ENCODE measurements at regions not wholly inside any gene's neighbourhood (a gene's known extent, or its start where the extent isn't known, plus 50 kb on each side); places are given as distances from the start of the nearest gene placed in this dataset.

GRCh38 chr1:187091666-187092065 lies 262.9 kb downstream of the PLA2G4A start:
- DNase-seq, result no peak

DNA sequence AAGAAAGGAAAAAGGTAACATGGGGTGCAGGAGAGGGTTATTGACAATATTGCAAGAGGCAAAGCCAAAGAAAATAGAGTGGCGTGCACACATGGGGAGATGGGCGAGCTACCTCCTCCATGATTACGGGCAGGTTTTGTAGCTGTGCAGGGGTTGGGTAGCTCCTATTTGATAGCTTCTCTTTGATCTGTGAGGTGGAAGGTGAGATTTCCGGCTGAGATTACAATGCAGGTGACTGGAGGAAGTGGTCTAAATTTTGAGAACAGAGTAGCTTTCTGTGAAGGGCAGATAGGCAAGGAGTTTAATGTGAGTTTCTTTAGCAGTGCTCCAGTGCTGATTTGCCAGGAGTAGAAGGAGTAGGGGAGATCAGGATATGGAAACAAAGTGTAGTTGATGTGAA lies 263.4 kb downstream of the PLA2G4A start:
- no peak for DNase-seq

GRCh38 chr1:187096689-187097088 lies 267.9 kb downstream of the PLA2G4A start:
- DNase-seq, result no peak

DNA sequence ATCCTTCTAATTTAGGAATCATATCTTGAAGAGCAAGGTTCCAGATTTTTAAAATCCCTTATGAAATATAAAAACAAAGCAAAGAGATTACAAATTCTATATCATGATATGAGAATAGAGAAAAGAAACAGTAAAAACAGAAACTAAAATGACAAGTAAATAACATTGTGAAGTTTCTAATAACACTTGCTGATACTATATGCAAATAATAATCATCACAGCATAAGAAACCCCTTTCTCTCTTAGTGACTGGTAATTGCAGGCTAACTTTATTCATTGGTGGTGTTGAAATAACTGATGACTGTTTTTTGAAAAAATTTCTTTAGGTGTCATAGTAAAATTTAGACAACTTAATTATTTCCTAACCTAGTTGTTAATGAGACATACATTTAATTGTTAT lies 281.6 kb downstream of the PLA2G4A start:
- no peak for DNase-seq

GRCh38 chr1:187114792-187115191 lies 286.0 kb downstream of the PLA2G4A start:
- DNase-seq, result no peak

DNA sequence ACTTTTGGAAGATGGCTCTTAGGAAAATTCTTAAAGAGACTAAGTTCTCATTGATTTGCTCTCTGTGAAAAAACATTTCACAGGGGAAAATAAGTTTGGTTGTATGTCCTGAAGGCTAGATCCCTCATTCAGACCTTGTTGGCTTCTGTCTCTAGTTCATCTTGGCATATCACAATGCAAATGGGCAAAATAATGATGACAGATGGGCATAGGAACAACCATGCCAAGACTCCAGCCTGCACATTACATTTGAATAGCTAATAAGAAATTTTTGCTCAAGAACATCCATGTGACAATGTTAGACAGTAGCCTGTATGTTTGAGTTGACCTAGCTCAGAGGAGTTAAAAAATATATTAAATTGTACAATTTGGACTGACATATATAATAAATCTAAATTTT lies 292.9 kb downstream of the PLA2G4A start:
- DNase-seq, result no peak

GRCh38 chr1:187122566-187122965 lies 293.8 kb downstream of the PLA2G4A start:
- no peak for DNase-seq

DNA sequence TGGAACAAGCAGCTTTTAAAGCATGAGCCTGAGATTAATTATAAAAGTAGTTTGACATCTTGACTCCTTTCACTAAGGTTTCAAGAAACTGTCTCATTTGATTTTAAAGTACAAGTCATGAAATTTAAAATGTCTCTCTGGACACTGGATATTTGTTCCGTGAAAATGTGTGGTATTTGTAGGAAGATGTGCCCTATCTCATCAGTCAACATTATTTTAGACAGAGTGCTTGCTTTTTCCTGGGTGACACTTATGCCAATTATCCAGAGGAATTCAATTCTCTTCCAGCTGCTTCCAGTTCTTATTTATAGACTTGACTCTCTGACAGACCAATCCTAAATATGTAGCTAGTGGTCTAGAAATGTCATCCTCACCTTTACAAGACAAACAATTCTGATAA lies 300.4 kb downstream of the PLA2G4A start:
- DNase-seq, result no peak

DNA sequence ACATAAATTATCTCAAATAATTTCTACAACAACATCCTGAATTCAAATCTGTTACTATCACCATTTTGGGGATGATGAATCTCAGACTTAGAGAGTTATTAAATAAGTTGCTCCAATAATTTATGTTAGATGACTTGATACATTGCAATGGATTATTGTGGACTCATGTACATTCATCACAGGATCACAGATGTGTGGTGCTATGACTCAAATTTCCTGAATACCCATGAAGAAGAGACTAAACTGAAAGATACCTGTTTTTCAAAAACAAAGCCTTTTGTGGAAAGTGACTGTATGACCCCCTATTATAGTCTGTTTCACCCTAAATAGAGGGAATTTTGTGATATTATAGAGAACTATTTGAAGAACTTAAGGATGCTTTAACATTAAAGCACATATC lies 315.0 kb downstream of the PLA2G4A start:
- no peak for DNase-seq

DNA sequence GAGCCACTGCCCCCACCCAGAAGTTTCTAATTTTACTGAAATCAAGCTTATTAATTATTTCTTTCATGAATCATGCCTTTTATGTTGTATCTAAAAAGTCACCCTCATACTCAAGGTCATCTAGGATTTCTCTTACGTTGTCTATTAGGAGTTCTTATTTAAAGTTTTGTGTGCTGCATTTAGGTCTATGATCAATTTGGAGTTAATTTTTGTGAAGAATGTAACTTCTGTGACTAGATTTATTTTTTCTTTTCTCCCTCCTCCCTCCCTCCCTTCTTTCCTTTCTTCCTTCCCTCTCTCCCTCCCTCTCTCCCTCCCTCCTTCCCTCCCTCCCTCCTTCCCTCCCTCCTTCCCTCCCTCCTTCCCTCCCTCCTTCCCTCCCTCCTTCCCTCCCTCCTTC lies 317.6 kb downstream of the PLA2G4A start:
- DNase-seq, result no peak

- no peak for DNase-seq
Observed at GRCh38 chr1:187151555-187151954, 322.8 kb downstream of the PLA2G4A start.

DNA sequence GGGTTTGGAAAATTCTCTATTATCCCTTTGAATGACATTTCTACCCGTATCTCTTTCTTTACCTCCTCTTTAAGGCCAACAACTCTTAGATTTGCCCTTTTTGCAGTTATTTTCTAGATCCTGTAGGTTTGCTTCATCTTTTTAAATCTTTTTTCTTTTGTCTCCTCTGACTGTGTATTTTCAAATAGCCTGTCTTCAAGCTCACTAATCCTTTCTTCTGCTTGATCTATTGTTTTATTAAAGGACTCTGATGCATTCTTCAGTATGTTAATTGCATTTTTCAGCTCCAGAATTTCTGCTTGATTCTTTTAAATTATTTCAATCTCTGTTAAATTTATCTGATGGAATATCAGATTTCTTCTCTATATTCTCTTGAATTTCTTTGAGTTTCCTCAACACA lies 324.3 kb downstream of the PLA2G4A start:
- no peak for DNase-seq

DNA sequence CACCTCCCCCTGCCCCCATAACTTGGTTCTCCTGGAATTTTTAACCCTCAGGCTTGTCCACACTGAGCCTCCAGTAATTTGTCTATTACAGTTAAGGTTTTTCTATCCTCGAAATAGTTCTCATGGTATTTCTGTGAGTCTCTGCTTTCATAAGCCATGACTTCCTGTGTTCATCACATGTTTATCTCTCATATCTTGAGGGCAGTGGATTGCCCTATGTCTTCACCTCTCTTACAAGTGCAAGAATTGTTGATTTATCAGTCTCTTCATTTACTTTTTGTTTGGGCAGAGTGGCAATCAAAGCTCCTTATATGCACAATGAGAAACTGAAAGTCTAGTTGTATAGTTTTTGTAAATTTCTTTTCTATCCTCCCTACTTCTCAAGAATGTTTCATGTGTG lies 328.4 kb downstream of the PLA2G4A start:
- no peak for DNase-seq

GRCh38 chr1:187157552-187157951 lies 328.8 kb downstream of the PLA2G4A start:
- DNase-seq, result no peak

DNA sequence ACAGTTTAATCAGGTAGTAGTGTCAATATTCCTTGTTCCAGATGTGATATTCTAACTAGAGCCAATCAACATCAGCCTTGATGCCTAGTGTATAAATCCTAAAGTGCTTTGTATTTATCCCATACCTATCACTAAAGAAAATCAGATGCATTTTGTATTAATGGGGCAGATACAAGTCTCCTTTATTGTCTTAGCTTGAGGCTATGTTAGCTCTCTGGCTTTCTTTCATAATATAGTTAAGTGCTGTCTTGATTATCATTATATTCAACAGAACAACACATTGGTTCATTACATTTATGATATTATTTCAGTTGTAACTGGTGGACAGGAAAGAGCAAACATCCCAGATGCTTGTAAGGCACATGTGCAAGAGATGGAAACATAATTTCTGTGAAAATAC lies 338.8 kb downstream of the PLA2G4A start:
- DNase-seq, result no peak

GRCh38 chr1:187168297-187168696 lies 339.5 kb downstream of the PLA2G4A start:
- DNase-seq, result no peak

DNA sequence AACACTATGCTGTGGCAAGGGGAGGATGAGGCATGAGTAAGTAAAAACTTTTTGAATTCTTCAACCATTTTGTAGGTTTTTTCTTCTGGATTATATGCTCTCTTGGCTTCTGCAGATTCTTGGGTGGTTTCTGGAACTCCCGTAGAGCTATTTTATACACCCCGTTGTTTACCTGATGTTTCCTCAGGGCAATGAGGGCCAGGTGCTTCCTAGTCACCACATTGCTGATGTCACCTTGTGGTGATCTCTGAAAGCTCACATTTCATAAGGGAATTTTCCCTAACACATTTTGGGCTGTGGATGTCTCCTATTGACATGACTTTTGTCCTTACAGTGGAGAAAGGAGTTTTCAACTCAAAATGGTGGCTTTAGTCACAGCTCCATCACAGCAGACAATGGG lies 356.6 kb downstream of the PLA2G4A start:
- no peak for DNase-seq

DNA sequence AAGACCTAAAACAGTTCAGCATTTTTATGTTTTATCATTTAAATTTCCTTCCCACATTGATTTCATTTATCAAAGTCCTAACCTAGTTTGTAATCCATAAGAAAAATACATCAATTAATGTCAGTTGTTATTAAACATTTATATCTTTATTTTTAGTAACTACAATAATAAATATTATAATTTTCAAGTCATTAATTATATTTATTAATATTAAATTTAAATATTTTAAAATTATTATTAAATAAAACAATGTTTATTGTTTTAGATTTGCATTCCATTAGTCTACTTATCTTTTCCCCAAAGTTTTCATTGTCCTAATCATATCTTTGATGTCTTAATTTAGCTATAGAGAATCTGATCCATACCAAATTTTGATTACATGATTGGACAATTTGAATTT lies 368.9 kb downstream of the PLA2G4A start:
- DNase-seq, result no peak

DNA sequence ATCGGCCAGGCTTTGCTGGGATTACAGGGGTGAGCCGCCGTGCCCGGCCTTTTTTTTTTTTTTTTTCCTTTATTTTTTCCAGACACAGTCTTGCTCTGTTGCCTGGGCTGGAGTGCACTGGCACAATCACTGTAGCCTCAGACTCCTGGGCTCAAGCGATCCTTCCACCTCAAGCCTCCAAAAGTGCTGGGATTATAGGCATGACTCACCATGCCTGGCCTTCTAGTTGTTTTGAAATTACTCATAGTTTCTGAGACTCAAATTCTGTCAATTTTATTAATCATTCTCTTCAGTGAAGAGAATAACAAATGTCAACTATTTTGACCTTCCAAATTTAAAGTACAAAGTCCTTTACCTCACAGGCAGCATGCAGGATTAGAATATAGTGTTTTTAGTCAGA lies 374.5 kb downstream of the PLA2G4A start:
- no peak for DNase-seq

GRCh38 chr1:187212377-187212776 lies 383.6 kb downstream of the PLA2G4A start:
- no peak for DNase-seq

GRCh38 chr1:187226396-187226795 lies 397.6 kb downstream of the PLA2G4A start:
- no peak for DNase-seq

- no peak for DNase-seq
Observed at GRCh38 chr1:187228790-187229189, 400.0 kb downstream of the PLA2G4A start.

DNA sequence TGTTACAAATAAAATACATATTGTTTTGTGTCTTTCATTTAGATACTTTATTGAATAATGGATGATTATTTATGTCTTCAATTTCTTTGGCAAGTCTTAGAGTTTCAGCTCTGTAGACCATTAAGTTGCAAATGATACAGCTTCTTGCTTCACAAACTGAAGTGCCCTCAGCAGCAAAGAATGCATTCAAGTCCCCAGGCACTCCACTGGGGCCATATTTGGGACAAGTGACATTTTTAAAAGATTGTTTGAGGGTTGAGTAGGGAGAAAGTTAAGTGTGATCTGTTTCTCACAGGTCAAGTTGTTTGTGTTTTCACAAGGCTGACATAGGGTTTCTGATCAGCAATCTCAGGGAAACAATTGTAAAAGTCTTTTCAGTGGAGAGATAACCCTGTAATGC lies 400.7 kb downstream of the PLA2G4A start:
- no peak for DNase-seq

GRCh38 chr1:187234706-187235105 lies 406.0 kb downstream of the PLA2G4A start:
- DNase-seq, result no peak

DNA sequence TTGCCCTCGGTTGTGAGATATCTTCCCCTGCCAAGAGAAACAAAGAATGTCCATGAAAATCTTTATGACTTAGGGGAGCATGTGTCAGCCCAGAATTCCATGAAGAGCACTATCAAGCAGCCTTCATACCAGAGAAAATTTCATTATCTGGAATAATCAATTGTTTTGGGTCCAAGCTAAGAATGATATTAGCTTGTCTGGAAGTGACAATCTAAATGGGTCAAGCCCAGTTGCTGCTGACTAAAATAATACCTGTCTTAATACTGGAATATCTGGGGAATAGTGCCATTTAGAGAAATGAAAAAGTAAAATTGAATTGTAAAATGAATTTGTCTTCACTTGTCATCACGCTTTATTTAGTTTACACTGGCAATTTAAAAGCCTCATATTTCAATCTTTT lies 407.4 kb downstream of the PLA2G4A start:
- no peak for DNase-seq

DNA sequence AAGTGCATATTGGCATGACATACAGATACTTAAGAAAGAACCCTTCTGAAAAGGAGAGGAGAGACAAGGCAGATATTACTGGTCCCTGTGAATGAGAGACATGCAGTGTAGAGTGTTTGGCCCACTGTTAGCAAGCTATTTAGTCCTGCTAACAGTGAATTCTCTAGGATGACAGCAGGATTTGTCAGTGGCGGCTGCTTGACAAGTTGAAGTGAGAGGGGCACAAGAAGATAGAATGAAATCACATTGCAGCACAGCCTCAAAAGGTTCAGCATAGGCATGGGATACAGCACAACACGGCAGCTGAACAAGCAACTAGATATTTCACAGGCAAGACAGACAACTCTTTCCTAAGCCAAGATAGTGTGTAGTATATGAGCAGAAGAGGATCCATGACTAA lies 407.9 kb downstream of the PLA2G4A start:
- no peak for DNase-seq

Data from suppressor macrophage (primary cell).